Adrenal gland (tissue), 5 donors: ENCODE measurements at regions not wholly inside any gene's neighbourhood (a gene's known extent, or its start where the extent isn't known, plus 50 kb on each side); places are given as distances from the start of the nearest gene placed in this dataset.

Experiments
- CTCF ChIP-seq, 6 experiments: fragments of 450-650 bp in 4 of 6; fragments of 200-600 bp in 2 of 6; sonication (generic) in 1 of 6; IDR thresholded peaks; 1 replicate in 5 of 6; 2 replicates in 1 of 6; pipeline versions ENCODE4 v1.5.1 to v1.8.0; 2016 to 2021; ENCODE audit warnings: antibody characterized with exemption in 6 of 6, mild to moderate bottlenecking in 2 of 6, moderate library complexity in 1 of 6
- POLR2A ChIP-seq, 2 donors: fragments of 450-650 bp; IDR thresholded peaks; one replicate each; pipeline ENCODE4 v1.6.1; 2017; ENCODE audit warnings: antibody characterized with exemption in 2 of 2, mild to moderate bottlenecking in 2 of 2, moderate library complexity in 1 of 2
- donor health status: DM: no; HTN: no; CAD: no.

- TF ChIP-seq CTCF (IDR thresholded peaks at IDR 0.05) (no peak), POLR2A (IDR thresholded peaks at IDR 0.05) (no peak)
Measured at GRCh38 chr15:98077186-98077585, 116.7 kb downstream of the ARRDC4 start.
